Neural cell (in vitro differentiated cells): ENCODE measurements at regions not wholly inside any gene's neighbourhood (a gene's known extent, or its start where the extent isn't known, plus 50 kb on each side); places are given as distances from the start of the nearest gene placed in this dataset.

ENCODE experiments used
- EZH2 ChIP-seq: fragments of 200-600, 300-800 bp; shearing (Covaris generic), sonication (generic); IDR thresholded peaks from 2 replicates; pipeline ENCODE4 v1.6.1; 2014; ENCODE audit warnings: antibody characterized with exemption, low read length, borderline replicate concordance, mild to moderate bottlenecking; ENCODE audit not compliant: insufficient read depth, poor library complexity, severe bottlenecking
- TF ChIP-seq, protein P1 (sequence below): fragments of 450-650 bp; IDR thresholded peaks from 2 replicates; pipeline ENCODE4 v1.5.1; 2014; ENCODE audit warnings: antibody characterized with exemption, mild to moderate bottlenecking, moderate library complexity; ENCODE audit not compliant: poor library complexity, severe bottlenecking

DNA sequence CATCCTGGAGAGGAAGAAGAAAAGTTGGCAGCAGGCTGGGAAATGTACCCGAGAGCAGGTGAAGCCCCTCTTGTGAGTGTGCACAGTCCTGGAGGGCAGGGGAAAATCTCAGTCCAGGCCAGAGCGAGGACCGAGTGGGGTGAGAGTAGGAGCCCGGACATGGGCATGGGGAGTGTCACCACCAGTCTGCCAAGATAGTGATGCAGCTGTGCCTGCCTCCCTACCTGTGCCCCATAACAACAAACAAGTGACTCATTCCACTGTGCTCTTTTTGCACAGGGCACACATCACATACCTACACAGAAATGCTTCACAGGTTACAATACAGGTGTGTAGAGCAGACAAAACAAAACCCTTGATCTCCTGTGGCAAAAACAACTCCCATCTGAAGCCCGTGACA is 205.9 kb upstream of the PELI2 start:
- TF ChIP-seq, protein P1, sequence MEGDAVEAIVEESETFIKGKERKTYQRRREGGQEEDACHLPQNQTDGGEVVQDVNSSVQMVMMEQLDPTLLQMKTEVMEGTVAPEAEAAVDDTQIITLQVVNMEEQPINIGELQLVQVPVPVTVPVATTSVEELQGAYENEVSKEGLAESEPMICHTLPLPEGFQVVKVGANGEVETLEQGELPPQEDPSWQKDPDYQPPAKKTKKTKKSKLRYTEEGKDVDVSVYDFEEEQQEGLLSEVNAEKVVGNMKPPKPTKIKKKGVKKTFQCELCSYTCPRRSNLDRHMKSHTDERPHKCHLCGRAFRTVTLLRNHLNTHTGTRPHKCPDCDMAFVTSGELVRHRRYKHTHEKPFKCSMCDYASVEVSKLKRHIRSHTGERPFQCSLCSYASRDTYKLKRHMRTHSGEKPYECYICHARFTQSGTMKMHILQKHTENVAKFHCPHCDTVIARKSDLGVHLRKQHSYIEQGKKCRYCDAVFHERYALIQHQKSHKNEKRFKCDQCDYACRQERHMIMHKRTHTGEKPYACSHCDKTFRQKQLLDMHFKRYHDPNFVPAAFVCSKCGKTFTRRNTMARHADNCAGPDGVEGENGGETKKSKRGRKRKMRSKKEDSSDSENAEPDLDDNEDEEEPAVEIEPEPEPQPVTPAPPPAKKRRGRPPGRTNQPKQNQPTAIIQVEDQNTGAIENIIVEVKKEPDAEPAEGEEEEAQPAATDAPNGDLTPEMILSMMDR: no peak
- no peak for TF ChIP-seq EZH2
